Activated CD8-positive, alpha-beta memory T cell treated with anti-CD3 and anti-CD28 coated beads for 1 hour (primary cell): ENCODE measurements at regions not wholly inside any gene's neighbourhood (a gene's known extent, or its start where the extent isn't known, plus 50 kb on each side); places are given as distances from the start of the nearest gene placed in this dataset.

Source experiments
- DNase-seq, 2 donors: peaks; one replicate each; pipeline ENCODE4 v3.0.0-alpha.2; 2020; ENCODE audit warnings: low read depth in 1 of 2; ENCODE audit errors: extremely low read depth in 1 of 2

GRCh38 chr10:69738858-69739435, 62.8 kb upstream of the COL13A1 start:
- no peak for DNase-seq

- no peak for DNase-seq
These were observed 62.1 kb upstream of the COL13A1 start for GRCh38 chr10:69739634-69740033.

DNA sequence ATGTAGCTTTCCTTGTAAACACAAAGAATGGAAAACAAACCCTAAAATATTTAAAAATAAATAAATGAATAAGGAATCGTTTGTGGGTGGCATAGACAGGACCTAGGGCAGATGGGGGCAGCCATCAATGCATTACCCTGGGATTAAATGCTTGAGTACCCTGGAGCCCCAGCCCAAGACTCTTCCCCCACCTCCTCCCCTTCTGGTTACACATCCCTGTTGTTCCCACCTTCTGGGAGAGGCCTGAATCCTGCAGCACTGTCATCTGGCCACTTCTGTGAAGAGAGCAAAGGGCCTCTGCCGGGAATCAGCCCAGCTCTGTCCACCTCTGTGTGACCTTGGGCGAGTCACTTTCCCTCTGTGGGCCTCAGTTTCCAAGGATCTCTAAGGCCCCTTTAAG, 61.6 kb upstream of the COL13A1 start:
- DNase-seq: no peak

GRCh38 chr10:69741252-69741651, 60.5 kb upstream of the COL13A1 start:
- no peak for DNase-seq

DNA sequence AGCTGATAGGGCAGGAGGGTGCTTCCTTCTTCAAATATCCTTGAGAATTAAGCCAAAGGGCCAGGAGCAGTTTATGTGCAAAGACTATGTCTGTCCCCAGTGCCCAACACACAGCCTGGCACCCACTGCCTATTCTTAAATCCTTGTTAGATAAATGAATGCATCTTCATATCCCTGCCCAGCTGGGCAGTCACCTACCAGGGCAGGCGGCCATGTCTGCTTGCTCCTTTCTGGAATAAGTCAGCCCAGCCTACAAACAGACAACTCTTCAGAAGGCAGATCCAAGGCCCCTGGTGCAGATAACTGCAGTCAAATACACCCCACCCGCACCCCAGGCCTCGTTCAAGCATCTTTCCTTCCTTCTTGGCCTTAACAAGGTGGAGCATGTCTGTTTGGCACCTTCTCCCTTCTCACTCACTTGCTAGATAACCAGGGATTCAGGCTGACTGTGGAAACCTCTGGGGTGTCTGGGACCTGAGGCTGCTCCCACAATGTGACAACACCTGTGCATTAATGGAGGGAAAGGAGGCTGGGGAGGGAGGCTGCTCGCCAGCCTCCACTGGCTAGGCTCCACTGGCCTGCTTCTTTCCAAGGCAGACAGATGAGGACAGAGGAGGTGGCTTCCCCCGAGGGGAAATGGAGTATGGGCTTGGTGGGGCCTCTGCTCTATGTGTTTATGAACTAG, 59.9 kb upstream of the COL13A1 start:
- no peak for DNase-seq

DNA sequence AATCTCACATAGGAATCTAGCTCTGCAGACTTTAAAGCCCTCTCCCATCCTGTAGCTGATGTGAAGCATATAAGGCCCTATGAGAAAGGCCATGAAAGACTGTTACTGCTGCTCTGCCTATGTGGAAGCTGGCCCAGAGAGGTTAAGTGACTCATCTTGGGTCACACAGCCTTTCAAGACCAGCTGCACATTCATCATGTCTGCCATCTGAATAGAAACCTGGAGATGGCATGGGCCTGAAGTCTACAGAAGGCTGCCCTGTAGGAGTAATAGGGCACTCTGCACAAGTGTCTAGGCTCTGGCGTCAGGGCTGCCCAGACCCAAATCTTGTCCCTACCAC, 59.4 kb upstream of the COL13A1 start:
- no peak for DNase-seq

DNA sequence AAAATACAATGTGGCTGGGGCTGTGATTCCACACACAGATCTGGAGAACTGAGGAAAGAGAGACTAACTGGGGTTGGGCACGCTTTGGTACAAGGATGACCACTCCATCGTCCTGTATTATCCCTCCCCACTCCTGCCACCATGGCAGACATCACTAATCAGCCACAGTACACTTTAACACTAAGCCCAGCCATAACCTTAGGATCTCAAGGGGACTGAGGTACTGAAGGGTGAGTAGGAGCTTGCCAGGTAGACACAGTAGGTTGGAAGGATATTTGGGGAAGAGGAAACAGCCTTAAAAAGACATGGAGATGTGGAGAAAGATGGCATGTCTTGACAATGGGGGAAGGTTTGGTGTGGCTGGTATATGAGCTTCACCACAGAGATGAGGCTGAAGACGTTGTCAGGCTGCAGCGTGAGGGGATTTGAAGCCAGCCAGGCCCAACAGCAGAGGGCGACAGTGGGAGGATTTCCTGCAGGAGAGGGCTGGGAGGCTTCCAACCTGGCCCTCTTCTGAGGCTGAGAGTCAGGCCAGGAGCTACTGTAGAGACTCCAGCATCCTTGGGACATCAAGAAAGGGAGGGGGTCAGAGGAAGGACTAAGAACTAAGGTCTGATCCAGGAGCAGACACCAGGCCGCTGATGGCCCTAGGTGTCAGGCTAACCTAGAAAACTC, 58.6 kb upstream of the COL13A1 start:
- DNase-seq: no peak

GRCh38 chr10:69744971-69745370, 56.7 kb upstream of the COL13A1 start:
- DNase-seq: no peak

- DNase-seq: no peak
These were observed 56.0 kb upstream of the COL13A1 start for GRCh38 chr10:69745698-69746097.

DNA sequence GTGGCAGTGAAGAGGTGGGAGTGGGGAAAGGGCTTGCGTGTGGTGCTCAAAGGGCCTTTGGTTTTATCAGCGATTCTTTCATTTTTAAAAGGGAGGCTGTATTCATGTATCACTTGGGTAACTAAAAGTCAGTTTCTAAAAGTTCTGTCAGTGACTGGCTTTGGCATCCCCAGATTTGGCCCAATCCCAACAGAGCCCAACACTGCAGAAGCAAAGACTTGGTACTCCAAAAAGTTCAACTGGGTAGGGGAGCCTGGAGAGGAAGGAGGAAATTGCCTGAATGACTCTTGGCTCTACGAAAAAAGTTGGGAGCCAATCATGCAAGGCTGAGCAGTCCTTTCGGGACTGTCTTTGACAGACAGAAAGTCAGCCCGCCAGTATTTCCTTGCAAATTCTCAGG, 54.5 kb upstream of the COL13A1 start:
- DNase-seq: no peak

DNA sequence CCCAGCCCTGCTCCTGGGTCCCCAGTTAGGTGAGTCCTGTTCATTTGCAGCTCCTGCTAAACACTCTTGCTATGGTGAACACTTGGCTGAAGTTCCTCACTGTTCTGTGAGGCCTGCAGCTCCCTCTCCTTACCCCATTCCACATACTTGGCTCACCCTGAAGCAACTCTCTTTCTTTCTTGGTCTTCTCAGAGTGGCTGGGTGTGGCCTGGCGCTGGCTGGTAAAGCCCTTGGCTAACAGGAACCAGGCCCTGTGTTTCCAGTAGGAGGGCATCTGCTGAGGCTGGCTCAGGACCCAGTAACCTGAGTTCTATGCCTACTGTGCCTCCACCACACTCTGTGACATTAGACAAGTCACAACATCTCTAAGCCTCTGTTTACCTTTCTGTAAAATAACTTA, 53.1 kb upstream of the COL13A1 start:
- DNase-seq: no peak

- DNase-seq: no peak
These were observed 52.3 kb upstream of the COL13A1 start for GRCh38 chr10:69749178-69750010.

DNA sequence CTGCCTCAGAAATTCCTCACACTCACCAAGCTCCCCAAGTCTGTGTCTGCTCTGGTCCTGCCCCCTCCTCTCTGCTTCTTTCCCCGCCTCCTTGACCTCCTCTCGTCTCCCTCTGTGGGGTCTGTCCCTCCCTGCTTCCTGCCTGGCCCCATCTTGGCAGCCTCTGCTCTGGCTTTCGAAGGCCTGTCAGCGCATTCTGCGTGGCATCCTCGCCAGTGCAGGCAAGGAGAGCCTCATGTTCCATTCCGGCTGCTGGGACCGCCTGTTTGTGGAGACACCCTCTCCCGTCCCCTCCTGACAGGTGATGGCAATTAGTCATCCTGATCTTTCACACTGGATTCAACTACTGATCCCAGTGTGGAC, 51.7 kb upstream of the COL13A1 start:
- no peak for DNase-seq

DNA sequence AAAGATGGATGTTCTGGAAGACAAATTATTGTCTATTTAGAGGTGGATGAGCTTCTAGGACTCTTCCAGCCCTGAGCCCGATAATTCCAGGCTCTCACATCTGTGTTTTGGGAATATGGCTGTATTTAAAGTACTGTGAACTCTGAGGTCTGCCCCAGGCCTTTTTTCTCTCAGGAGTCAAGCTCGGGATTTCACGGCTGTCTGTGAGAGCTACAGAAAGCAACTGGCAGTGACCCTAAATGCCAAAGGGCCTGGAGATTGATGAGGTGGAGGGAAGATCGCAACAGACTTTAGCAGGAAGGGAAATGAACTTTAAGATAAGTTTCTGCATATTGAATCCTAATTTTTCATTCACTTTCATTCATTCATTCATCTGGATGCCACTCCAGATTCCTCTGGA, 51.0 kb upstream of the COL13A1 start:
- no peak for DNase-seq

DNA sequence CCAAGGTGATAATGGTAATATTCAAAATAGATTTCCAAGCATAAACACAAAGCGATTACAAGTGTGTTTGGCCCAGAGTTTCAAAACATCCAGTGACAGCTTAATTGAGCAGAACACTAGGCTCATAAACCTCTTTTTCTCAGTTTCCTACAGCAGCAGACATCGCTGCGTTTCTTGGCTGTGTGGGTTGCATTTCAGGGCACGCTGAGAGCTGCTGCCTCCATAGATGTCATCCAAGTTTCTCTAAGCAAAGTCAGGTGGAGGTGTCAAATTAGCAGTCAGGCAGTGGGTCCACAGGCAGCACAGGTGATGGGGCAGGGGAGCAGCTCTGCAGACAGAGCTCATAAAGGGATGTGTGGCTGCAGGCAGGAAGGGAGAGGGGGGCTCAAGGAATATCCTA, 50.5 kb upstream of the COL13A1 start:
- no peak for DNase-seq
